T-helper 2 cell treated with Interferon-gamma antibody and Interleukin-4, amounts not matched to agents 5 μg/mL and 100 μg/mL, for 36 hours (primary cell): ENCODE measurements at regions not wholly inside any gene's neighbourhood (a gene's known extent, or its start where the extent isn't known, plus 50 kb on each side); places are given as distances from the start of the nearest gene placed in this dataset.
A peak's percentile ranks its signal among the peaks of the same experiment; 100 is the strongest.
"Not testable (repeated sequence)": the region's sequence is repeated elsewhere in the genome, so short reads cannot be mapped to it uniquely, and the experiment has no call there.

Experiments
- DNase-seq: peaks from one replicate; pipeline ENCODE4 v3.0.0; 2021; ENCODE audit warnings: low spot score
- H3K27ac Mint-ChIP-seq: one replicate; pipeline ENCODE4 v1.8.0; 2021; ENCODE audit warnings: mild to moderate bottlenecking, mixed read lengths
- H3K27me3 Mint-ChIP-seq: one replicate; pipeline ENCODE4 v1.8.0; 2021; ENCODE audit warnings: low read depth, mixed read lengths
- H3K36me3 Mint-ChIP-seq: one replicate; pipeline ENCODE4 v1.8.0; 2021; ENCODE audit warnings: low read depth, mixed read lengths
- H3K4me1 Mint-ChIP-seq: one replicate; pipeline ENCODE4 v1.8.0; 2021; ENCODE audit warnings: low read depth, mixed read lengths
- H3K4me3 Mint-ChIP-seq: one replicate; pipeline ENCODE4 v1.8.0; 2022; ENCODE audit warnings: mild to moderate bottlenecking, moderate library complexity, mixed read lengths
- H3K9me3 Mint-ChIP-seq: one replicate; pipeline ENCODE4 v1.8.0; 2021; ENCODE audit warnings: mixed read lengths

- peak overlapping the region; percentile 21 for H3K27ac Mint-ChIP-seq
- H3K36me3 Mint-ChIP-seq, result peaks cover 6% of the 10 kb centered on the region
- DNase-seq, result no peak
- no peaks in the 10 kb centered on the region for H3K27me3 Mint-ChIP-seq
- peaks cover 17% of the 10 kb centered on the region for H3K4me1 Mint-ChIP-seq
- peaks cover 35% of the 10 kb centered on the region for H3K9me3 Mint-ChIP-seq
- H3K4me3 Mint-ChIP-seq, result no peak overlapping the region
Observed at GRCh38 chr4:184335520-184335919, 117.8 kb upstream of the ENPP6 start.

- Mint-ChIP-seq H3K4me3 (peak overlapping the region; percentile 9), H3K4me1 (peaks cover 20% of the 10 kb centered on the region), H3K9me3 (peaks cover 29% of the 10 kb centered on the region)
- not testable (repeated sequence) for H3K36me3 Mint-ChIP-seq, H3K27ac Mint-ChIP-seq, DNase-seq, H3K27me3 Mint-ChIP-seq
Observed at GRCh38 chr4:184333446-184333845, 115.8 kb upstream of the ENPP6 start.

DNA sequence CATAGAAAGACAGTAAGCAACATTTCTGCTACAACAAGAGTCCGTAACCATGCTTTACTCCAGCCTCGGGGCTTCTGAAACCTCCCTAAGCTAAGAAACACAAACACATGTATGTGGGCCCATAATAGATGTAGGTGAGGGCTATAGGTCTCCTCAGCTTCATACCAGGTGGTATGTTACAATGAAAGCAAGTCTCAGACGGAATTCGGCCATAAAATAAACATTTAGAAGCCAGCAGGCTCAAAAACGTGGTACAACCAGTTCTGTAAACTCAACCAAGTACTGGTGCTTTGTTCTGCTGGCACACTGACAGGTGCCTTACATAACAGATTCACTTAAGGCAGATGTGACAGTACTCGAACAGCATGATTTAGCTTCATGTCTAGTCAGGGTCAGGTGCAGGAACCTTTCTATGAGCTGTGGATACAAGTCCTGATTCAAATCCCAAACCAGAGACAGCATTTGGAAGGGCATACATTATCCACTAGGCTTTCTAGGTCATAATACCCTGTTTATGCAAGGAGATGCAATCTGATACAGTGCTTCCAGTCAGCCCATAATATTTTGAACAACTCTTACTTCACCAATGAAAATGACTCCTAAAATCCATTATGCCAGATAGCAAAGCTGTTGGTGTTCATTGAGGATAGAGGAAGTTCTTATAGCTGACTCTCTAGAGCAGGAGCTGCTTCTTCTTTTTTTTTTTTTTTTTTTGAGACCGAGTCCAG is 113.8 kb upstream of the ENPP6 start:
- H3K4me1 Mint-ChIP-seq, result peaks cover 29% of the 10 kb centered on the region
- no peak for DNase-seq
- no peak overlapping the region for H3K27ac Mint-ChIP-seq
- no peak overlapping the region for H3K4me3 Mint-ChIP-seq
- H3K27me3 Mint-ChIP-seq, result no peaks in the 10 kb centered on the region
- H3K9me3 Mint-ChIP-seq, result peaks cover 11% of the 10 kb centered on the region
- H3K36me3 Mint-ChIP-seq, result no peaks in the 10 kb centered on the region

- not testable (repeated sequence) for H3K4me3 Mint-ChIP-seq, H3K27me3 Mint-ChIP-seq, H3K36me3 Mint-ChIP-seq, DNase-seq, H3K27ac Mint-ChIP-seq, H3K9me3 Mint-ChIP-seq
- H3K4me1 Mint-ChIP-seq, result peaks cover 24% of the 10 kb centered on the region
Observed at GRCh38 chr4:184330517-184331094, 112.9 kb upstream of the ENPP6 start.

DNA sequence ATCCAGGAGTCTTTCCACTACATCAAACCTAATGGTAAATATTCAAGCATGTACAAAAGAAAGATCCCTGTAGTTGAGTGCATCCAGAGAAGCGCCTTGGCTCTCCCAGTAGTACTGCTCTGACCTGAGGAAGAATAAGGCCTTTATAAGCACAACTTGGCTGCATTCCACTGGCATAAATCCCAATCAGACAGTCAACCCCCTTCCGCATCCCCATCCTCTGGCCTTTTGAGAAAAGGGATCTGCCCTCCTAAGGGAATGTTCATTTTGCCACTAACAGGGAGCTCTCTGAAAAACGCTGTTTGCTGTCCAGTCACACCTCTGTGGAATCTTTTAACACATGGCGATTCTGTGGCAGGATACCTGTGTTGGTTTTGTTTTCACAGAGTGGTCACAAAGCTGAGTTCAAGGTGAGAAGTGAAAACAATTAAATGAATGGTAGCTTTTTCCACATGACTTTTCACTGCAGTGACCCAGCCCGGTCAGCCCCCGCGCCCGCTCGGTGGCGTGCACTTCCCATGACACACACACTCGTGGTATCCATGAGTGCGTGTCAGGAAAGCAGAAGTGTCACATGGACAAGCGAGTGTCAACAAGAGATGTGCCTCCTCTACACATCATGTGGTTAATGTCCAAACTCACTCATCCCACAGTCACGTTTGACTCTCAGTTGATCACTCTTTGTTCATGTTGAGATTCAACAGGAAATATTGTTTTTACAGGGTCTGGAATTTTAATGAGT is 112.2 kb upstream of the ENPP6 start:
- Mint-ChIP-seq H3K27ac (no peak overlapping the region), H3K36me3 (no peaks in the 10 kb centered on the region), H3K4me1 (peaks cover 16% of the 10 kb centered on the region), H3K27me3 (no peaks in the 10 kb centered on the region), H3K4me3 (no peak overlapping the region), H3K9me3 (peaks cover 4% of the 10 kb centered on the region)
- DNase-seq, result peak; percentile 32

- no peak for DNase-seq
- Mint-ChIP-seq H3K4me1 (peaks cover 18% of the 10 kb centered on the region), H3K9me3 (peaks cover 4% of the 10 kb centered on the region), H3K27me3 (no peaks in the 10 kb centered on the region), H3K4me3 (no peak overlapping the region), H3K27ac (no peak overlapping the region), H3K36me3 (no peaks in the 10 kb centered on the region)
Observed at GRCh38 chr4:184329235-184329634, 111.6 kb upstream of the ENPP6 start.

DNA sequence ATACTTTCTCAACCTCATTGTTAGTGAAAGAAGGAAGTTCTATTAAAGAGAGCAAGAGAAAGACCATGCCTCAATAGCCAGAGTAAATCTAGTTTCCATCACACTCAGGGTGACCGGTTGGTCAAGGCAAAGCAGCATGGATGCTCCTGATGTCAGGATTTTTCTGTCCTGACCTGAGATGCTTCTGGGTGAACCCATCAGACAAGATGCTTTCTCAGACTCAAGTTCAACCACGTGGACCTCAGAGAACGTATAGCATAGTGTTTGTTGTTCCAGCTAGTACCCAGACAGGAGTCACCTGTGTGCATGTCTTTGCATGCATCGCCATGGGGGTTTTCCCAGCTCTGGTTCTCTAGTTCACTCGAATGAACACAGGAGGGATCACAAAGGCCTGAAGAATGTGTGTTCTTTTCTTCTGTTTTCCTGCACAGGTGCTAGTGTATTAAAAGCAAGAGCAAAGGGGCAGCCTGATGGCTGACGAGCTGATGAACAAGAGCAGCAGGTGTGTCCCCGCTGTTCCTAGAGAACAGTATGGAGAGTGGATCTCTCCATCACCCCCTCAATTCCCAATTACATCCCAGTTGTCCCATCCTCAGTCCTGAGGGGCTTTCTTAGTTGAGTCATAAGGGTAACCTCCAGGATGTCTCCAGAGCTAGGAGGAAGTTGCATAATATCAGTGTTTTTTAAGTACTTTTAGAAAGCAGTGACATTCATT is 110.5 kb upstream of the ENPP6 start:
- Mint-ChIP-seq H3K36me3 (no peaks in the 10 kb centered on the region), H3K9me3 (no peaks in the 10 kb centered on the region), H3K4me3 (no peak overlapping the region), H3K27me3 (no peaks in the 10 kb centered on the region), H3K4me1 (peaks cover 16% of the 10 kb centered on the region), H3K27ac (peak overlapping the region; percentile 43)
- no peak for DNase-seq

- no peaks in the 10 kb centered on the region for H3K36me3 Mint-ChIP-seq
- H3K4me1 Mint-ChIP-seq, result peaks cover 17% of the 10 kb centered on the region
- no peaks in the 10 kb centered on the region for H3K27me3 Mint-ChIP-seq
- no peak overlapping the region for H3K27ac Mint-ChIP-seq
- no peak overlapping the region for H3K4me3 Mint-ChIP-seq
- no peaks in the 10 kb centered on the region for H3K9me3 Mint-ChIP-seq
- no peak for DNase-seq
Observed at GRCh38 chr4:184324939-184325477, 107.3 kb upstream of the ENPP6 start.

- Mint-ChIP-seq H3K9me3 (no peaks in the 10 kb centered on the region), H3K4me3 (no peak overlapping the region), H3K4me1 (peaks cover 19% of the 10 kb centered on the region)
Observed at GRCh38 chr4:184322328-184323025, 104.8 kb upstream of the ENPP6 start.

DNA sequence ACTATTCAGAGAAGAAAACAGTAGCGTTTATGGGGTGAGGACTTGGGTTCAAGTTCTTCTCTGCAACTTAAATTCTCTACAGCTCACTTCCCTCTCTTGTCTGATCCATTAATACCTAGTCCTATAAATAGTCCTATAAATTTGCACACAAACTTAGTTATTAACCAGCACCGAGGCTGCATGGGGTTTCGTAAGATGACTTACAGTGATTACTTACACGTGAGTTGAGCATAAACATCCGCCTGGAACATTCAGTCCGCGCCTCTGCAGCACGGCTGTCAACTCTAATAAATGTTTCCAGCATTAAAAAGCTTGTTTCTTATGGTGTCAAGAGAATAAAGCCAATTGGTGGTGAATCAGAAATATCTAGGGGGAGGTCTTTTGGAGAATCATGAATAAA is 103.0 kb upstream of the ENPP6 start:
- Mint-ChIP-seq H3K27ac (no peak overlapping the region), H3K4me1 (peaks cover 19% of the 10 kb centered on the region), H3K27me3 (no peaks in the 10 kb centered on the region), H3K4me3 (no peak overlapping the region), H3K9me3 (no peaks in the 10 kb centered on the region), H3K36me3 (no peaks in the 10 kb centered on the region)
- peak; percentile 2 for DNase-seq

More at GRCh38 chr4:184322328-184323025, 104.8 kb upstream of the ENPP6 start:
- Mint-ChIP-seq H3K27ac (no peak overlapping the region), H3K36me3 (no peaks in the 10 kb centered on the region), H3K27me3 (no peaks in the 10 kb centered on the region)
- peak; percentile 1 for DNase-seq

DNA sequence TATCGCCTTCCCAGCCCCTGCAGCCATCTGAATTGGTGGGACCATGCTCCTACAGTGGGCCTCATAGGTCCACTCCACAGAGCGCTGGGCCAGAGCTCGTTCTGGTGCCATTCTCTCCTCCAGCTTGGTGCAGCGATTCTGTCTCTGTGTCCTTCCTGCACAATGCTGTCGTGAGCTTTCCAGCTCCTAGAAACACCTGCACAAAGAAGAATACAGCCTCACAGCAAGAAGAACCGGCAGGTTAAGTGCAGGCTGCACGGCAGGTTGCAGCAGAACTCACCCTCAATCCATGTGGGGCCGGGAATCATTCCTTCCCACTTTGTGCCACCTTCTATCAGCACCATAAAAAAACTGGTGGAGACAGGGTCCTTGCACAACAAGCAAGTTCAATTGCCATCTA is 101.2 kb upstream of the ENPP6 start:
- no peak overlapping the region for H3K4me3 Mint-ChIP-seq
- no peaks in the 10 kb centered on the region for H3K36me3 Mint-ChIP-seq
- peaks cover 25% of the 10 kb centered on the region for H3K4me1 Mint-ChIP-seq
- peak; percentile 3 for DNase-seq
- no peaks in the 10 kb centered on the region for H3K9me3 Mint-ChIP-seq
- H3K27ac Mint-ChIP-seq, result peak overlapping the region; percentile 85
- no peaks in the 10 kb centered on the region for H3K27me3 Mint-ChIP-seq

- no peak overlapping the region for H3K4me3 Mint-ChIP-seq
- no peaks in the 10 kb centered on the region for H3K36me3 Mint-ChIP-seq
- no peak overlapping the region for H3K27ac Mint-ChIP-seq
- DNase-seq, result peak; percentile 2
- H3K4me1 Mint-ChIP-seq, result peaks cover 40% of the 10 kb centered on the region
- H3K27me3 Mint-ChIP-seq, result no peaks in the 10 kb centered on the region
- no peaks in the 10 kb centered on the region for H3K9me3 Mint-ChIP-seq
Observed at GRCh38 chr4:184317234-184317918, 99.7 kb upstream of the ENPP6 start.

DNA sequence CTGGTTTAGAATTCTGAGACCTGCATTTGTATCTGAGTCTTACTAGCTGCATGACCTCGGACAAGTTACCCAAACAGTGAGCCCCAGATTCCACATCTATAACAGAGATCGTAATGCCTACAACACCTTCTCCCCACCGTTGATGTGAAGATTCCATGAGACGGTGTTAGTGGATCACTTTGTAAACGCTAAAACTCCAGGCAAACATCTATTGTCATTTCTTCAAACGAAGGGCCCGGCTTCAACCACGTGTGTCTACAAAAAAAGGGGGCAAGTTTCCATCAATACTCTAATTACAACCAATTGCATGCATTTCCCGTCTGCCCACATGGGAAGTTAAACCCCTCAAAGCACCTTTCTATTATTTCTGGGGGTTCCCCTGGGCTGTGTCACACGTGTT is 99.1 kb upstream of the ENPP6 start:
- Mint-ChIP-seq H3K4me1 (peaks cover 44% of the 10 kb centered on the region), H3K36me3 (no peaks in the 10 kb centered on the region), H3K4me3 (no peak overlapping the region), H3K27ac (no peak overlapping the region), H3K27me3 (no peaks in the 10 kb centered on the region), H3K9me3 (no peaks in the 10 kb centered on the region)
- no peak for DNase-seq
